GM21423 (cell line): ENCODE measurements at regions not wholly inside any gene's neighbourhood (a gene's known extent, or its start where the extent isn't known, plus 50 kb on each side); places are given as distances from the start of the nearest gene placed in this dataset.
"Not testable (repeated sequence)": the region's sequence is repeated elsewhere in the genome, so short reads cannot be mapped to it uniquely, and the experiment has no call there.

Experiments
- ATAC-seq: cut with Tn5 transposase; IDR thresholded peaks from one replicate; pipeline ENCODE4 v1.9.1; 2021; ENCODE audit warnings: mild to moderate bottlenecking, moderate library complexity; ENCODE audit not compliant: unreplicated experiment

DNA sequence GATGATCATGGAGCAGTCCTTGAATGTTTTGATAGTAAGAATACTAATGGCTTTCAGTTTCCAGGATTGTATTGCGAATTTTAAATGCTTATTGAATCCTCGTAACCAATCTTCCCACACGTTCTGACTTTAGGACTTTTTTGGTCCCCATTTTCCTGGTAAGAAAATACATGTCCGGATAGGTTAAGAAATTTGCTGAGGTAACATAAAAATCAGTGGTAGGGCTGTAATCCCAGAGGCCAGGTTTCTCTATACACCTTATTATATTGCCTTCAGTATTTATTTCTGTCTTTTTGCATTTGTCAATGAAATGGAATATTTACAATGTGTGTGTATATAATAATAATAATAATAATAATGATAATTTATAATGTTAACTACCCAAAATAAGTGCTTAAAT, 603.2 kb downstream of the TMEM182 start:
- ATAC-seq: no peak

DNA sequence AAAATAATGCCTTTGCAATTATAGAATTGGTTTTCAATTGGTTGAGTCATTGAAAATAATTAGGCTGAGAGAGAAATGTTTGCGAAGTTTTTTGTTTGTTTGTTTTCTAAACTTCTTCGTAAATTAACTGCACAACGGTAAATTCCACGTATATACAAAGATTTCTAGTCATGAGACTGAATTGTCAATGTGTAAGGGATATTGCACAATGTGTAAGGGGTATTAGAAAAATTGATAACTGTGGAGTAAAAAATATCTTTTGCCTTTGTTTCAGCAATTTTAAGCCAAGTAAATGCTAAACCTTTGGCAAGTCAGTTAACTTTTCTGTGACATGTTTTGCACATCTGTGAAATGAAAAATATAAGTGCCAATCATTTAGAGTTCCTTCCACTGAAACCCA, 606.0 kb downstream of the TMEM182 start:
- ATAC-seq: no peak

DNA sequence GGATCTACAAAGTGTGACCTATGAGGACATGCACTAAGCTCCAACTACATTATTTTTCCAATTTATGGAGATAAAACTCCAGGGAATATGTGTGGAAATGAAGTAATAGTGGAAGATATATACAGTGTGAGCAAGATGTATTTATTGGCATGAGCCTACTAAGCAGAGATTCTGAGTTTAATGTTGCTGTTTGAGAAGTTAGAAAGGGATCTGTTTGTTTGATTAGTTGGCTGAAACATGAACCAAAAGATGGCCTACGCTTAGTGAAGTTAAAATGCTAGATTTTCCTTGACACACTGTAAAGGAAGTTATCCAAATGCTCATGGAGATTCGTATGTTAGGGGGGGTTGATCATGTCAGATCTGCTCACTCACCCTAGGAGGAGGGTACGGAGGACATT, 621.7 kb downstream of the TMEM182 start:
- no peak for ATAC-seq

DNA sequence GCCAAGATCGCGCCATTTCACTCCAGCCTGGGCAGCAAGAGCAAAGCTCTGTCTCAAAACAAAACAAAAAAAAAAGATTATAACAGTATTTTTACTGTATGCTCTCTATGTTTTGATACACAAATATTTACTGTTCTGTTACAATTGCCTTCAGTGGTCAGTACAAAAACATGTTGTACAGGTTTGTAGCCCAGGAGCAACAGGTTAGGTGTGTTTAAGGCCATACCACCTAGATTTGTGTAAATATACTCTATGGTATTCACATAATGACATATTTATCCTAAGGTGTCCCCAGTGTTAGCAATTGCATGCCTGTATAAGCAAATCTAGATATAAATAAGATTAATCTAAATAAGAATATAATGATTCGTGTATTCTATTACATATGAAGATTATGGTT, 625.0 kb downstream of the TMEM182 start:
- no peak for ATAC-seq

DNA sequence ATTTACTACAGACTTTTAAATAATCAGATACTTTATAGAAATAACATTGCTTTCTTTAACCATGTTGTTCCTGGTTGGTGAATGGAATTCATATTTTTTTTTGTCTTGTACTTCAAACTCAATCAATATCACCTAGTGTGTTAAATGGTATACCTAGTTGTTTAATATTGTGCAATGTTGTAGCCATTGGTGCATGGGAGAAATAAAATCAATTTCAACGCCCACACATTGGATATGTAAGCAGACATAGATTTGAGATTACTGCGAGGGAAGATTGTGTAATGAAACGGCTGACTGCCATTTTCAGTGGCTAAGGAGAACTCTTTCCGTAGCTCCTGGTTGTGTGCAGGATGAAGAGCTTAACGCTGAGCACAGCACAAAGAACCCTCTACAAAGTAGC, 626.1 kb downstream of the TMEM182 start:
- no peak for ATAC-seq

DNA sequence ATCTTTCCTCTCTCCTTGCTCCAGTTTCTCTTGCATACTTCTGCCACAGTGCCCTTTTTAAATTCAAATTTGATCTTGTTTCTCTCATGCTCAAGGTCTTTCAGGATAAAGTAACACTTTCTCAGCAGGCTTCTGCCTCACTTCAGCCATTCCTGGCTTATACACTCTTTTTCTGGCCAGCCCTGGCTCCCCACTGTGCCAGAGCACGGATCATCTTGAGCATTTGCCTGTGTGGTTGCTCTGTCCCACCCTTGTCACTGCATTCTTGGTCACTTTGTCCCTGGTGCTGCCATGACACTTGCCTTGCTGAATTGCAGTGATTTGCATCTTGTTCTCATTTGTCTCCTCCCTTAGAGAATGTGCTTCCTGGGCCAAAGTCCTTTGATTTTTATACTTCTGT, 634.3 kb downstream of the TMEM182 start:
- no peak for ATAC-seq

DNA sequence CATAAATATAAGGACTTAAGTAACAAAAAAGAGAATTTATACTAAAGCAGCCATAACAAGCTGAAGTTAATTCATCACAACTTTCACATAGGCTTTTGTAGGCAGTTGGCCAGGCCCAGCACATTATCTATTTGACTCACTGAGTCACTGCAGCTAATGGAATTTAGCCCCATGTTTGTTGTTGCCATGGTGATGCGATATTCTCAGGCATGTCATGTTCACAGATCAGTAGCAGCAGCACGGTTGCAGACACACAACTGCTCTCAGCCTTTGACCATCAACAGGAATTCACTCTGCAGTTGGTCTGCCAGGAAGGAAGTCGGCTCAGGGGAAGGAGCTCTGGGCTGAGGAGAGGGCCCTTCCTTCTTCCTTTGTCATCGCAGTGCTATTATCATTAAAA, 639.8 kb downstream of the TMEM182 start:
- no peak for ATAC-seq

DNA sequence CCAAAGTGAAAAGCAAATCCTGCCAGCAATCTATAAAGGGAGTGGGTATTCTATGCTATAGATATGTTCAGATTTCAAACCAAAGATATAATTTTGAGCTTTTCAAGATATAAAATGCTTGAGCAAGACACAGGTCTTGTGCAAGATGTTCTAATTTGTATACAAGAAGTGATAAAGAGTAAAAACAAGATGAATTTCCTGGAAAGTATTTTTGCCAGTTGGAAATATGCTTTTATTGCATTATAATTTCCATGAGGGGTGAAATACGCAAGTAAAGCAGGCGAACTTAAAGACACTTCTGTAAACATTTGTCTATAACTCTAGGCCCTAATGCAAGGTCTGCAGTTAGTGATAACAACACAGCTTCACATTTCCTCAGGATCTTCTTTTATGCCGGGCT, 640.5 kb downstream of the TMEM182 start:
- ATAC-seq: no peak

DNA sequence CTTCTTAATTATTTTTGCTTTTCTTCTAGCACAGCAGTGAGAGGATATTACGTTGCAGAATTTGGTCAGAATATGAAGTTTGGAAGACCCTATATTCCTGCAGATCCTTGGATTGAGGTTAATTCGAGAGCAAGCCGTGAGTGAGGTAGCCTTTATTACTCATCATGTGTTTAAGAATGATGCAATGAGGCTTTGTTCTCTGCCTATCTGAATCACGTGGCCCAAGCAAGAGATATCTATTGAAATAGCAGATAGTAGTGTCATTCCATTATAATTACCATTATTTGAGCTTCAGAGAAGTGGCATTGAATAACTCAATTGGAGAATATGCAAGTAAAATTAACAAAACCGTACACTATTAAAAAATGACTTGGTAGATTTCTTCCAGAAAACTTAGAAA, 641.1 kb downstream of the TMEM182 start:
- ATAC-seq: no peak

DNA sequence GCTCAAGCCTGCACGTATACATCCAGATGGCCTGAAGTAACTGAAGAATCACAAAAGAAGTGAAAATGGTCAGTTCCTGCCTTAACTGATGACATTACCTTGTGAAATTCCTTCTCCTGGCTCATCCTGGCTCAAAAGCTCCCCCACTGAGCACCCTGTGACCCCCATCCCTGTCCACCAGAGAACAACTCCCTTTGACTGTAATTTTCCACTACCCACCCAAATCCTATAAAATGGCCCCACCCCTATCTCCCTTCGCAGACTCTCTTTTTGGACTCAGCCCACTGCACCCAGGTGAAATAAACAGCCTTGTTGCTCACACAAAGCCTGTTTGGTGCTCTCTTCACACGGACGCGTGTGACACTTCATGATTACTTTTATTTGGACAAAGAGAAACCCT, 641.6 kb downstream of the TMEM182 start:
- not testable (repeated sequence) for ATAC-seq

DNA sequence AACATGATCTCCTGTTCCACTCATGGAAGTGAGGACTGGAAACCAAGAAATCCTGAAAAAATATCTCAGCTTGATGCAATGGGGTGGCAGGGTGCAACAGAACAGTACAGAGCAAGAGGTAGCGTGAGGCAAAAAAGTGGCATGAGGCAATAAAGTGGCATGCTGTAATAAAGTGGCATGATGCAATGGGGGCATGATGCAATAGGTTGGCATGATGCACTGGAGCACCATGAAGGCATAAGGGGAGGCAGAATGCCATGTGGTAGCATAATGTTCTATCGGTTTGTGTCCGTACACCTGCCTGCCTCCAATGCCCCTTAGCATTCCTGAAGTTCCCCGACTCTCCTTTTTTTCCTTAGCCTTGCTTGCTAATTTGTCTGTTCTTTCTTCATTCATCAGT, 648.4 kb downstream of the TMEM182 start:
- ATAC-seq: no peak

DNA sequence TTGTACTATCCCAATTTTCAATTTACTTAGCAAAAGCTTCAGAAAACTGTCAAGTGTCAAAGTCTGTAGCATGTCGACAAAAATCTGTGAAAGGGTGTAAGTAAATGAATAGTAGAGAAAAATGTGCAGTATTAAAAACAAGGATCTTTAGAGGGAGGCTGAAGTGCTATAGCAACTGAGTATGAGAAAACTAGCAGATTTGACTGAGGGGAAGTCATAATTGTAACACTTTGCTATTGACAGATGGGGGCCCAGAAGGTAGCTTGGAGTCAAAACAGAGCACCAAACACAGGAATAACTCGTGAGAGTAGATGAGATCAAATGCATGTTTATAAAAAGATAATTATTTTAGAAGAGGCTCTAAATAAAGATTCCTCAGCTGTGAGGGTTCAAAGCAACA, 657.7 kb downstream of the TMEM182 start:
- no peak for ATAC-seq

DNA sequence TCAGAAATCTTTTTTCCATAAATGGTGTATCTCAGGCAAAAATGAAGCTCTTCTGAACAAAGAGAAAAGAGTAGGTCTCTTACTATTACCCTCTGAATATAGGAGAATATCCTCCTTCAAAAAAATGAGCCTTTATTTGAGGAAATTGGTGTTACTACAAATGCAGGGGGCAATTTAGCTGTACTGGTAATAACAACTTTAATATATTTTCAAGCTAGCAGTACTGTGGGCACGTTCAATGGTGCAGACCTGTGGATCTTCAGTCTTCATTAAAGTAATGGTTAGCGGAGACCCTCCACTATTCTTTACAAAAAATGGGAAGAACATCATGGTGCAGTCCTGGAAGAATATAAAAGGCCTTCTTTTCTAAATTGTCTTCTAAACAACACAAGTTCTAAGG, 661.3 kb downstream of the TMEM182 start:
- ATAC-seq: no peak

DNA sequence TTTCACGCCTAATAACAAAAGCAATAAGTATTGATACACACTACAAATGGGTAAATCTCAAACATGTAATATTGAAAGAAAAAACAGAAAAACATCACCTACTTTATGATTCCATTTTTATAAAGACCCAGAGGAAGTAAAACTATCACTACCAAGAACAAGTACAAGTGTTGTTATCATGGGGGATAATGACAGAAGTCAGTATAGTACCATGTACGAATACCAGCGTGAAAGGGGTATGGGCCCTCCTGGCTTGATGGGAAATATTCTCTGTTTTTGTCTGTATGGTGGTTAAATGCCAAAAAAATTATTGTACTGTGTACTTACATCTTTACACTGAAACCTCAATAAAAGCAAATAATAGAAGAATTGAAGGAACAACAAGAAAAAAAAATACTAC, 665.7 kb downstream of the TMEM182 start:
- no peak for ATAC-seq

DNA sequence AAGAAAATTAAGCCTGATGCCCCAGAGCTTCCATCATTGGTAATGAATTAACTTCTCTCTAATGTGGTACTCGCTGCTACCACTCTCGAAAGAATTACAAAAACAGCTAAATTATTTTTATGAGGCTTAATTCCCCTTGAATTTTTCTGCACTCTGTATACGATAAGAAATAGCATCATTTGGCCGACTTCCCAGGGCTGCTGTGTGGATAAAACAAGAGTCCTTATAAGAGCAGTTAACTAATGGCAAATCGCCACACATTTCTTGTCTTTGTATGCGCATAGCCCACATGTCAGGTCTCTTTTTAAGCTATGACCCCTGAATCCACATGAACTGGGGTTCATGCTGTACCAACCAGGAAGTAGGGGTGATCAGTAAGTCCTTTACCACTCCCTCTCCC, 668.4 kb downstream of the TMEM182 start:
- no peak for ATAC-seq

DNA sequence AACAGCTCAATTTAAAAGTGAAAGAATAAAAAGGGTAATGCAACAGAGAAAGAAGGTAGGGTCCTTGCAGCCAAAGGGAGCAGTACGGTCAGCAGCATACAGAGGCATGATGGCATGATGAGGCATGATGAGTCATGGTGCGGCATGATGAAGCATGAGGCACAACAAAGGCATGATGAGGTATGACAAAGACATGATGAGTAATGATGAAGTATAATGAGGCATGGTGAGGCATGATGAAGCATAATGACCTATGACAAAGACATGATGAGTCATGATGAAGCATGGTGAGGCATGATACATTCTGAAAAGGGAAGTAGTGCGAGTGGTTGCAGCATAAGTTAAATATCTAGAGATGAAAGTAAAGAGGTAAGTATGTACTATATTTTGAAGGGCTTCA, 673.2 kb downstream of the TMEM182 start:
- ATAC-seq: no peak

DNA sequence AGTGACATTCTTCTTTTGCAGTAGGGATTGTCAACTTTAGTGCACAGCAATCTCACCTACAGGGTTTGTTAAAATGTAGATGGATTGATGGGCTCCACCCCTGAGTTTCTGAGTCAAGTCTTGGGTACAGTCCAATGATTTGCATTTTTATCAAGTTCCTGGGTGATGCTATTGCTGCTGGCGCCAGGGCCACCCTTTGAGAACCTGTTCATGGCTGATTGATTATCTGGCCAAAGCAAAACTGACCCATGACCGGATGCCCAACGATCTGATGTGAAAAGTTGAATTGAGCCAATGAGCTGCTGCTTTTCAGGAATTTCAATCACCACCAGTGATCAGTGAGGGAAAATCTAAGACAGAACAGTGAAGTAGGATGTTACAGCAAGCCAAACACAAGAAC, 675.3 kb downstream of the TMEM182 start:
- ATAC-seq: no peak

DNA sequence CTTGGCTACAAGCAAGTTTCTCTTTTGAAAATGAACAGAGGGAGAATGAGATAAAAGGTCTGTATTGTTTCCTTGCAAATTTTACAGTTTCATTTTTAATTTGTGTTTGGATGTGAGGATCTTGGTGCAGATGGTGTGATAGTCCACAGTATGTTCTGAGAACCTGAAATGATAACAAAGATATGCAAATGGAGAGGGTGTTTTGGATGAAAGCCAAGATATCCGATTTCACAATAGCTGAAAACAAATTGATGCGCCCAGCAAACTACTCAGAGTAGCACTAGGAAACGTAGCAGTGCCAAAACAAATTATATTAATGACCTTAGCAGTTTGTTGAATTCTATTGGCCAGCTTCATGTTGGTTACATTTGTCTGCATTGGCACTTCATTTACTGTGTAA, 683.5 kb downstream of the TMEM182 start:
- ATAC-seq: no peak

DNA sequence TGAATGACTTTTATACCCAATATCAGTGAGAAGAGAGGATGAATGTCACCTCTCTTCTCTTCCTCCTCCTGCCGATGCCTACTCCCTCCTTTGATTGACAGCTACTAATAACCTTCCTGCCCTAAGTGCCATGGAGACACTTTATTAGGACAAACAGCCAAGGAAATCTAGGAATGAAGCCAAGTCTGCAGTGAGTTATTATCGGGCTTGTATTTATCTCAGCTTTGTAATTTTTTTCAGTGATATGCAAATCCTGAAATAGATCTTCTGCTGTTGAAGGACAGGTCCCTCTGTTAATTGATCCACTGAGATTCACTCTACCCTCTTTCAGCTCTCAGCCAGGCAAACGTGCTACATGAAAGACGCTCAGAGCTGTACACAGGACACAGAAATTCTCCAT, 686.7 kb downstream of the TMEM182 start:
- no peak for ATAC-seq

DNA sequence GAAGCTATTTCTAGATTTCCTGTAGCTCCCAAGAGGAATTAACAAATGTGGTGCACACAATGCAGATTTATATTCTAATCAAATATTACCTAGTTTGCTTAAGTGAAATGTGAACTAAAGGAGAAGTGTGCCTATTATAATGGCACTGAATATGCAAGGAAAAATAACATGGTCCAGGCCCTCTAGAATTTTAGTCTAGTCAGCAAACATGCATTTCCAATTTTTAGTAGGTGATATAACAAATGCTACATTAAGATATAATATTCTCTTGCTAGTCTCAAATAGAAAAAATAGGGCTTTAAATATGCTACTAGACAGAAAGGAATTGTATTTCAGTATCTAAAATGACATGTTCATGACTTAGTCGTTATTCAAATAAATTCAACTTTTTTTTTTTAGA, 689.5 kb downstream of the TMEM182 start:
- no peak for ATAC-seq

DNA sequence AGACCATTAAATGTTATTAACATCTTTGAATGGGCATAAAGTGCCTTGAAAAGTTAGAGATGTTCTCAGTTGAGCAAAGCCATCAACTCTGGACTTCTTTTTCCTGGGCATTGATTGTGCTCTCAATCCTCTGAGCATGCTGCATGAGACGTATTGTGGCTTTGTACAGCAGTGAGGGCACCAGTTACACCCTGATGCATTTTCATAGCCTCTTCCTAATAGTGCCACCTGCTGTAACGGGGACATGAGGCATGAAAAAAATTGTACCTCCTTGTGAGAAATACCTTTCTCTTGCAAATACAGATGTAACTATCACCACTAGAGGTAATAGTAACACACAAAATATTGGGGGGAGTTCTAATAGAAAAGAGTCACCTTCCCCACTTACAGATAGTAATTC, 697.5 kb downstream of the TMEM182 start:
- no peak for ATAC-seq

DNA sequence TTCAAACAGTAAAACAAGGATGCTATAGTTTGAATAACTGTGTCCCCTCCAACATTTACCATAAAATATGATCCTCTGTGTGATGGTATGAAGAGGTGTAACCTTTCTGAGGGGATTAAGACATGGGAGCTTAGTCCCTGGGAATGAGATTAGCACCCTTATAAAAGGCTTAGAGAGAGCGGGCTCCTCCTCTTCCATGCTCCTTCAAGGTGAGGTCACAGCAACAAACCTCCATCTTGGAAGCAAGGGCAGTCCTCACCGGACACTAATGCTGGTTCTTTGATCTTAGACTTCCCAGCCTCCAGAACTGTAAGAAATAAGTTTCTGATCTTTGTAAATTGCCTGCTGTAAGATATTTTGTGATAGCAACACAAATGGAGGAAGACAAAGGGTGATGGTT, 700.3 kb downstream of the TMEM182 start:
- no peak for ATAC-seq

DNA sequence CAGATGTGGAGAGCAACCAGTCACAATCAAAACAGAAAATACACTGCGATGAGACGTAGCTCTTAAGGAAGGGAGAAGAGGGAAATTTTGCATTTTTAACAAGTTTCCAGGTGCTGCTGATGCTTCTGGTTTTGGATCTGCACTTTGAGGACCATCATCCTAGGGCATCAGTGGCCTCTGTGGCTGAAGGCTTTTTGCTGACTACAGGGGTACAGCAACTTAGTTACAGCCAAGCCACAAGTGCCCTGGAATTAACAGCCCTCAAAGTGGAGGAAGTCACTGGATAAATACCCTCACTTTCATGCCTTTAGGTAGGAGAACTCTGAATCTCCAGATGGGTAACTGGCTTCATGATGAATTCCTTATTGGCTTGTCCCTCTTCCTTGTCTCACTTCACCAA, 700.9 kb downstream of the TMEM182 start:
- ATAC-seq: no peak

DNA sequence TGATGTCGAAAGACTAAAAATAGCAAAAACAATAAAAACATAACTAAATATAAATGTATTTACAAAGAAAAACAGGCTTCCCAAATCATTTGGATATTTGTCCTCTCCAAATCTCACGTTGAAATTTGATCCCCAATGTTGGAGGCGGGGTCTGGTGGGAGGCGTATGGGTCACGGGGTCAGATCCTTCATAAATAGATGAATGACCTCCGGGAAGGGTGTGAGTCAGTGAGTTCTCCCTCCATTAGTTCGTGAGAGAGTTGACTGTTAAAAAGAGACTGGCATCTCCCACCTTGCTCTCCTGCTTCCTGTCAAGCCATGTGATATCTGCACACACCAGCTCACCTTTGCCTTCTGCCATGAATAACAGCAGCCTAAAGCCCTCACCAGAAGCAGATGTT, 703.0 kb downstream of the TMEM182 start:
- no peak for ATAC-seq
